Activated CD8-positive, alpha-beta memory T cell treated with anti-CD3 and anti-CD28 coated beads, Interleukin-2, amount 50 U/mL, for 1 hour (primary cell): ENCODE measurements at regions not wholly inside any gene's neighbourhood (a gene's known extent, or its start where the extent isn't known, plus 50 kb on each side); places are given as distances from the start of the nearest gene placed in this dataset.

Experiments
- DNase-seq: peaks from one replicate; pipeline ENCODE4 v3.0.0-alpha.2; 2020; ENCODE audit errors: extremely low read depth

GRCh38 chrX:9147726-9148125 lies 113.8 kb upstream of the FAM9B start:
- no peak for DNase-seq

- no peak for DNase-seq
Measured at GRCh38 chrX:9148615-9149399, 114.9 kb upstream of the FAM9B start.

- no peak for DNase-seq
Measured at GRCh38 chrX:9149501-9150245, 115.7 kb upstream of the FAM9B start.

GRCh38 chrX:9151772-9152307 lies 117.9 kb upstream of the FAM9B start:
- DNase-seq, result no peak

GRCh38 chrX:9153300-9153699 lies 119.4 kb upstream of the FAM9B start:
- DNase-seq, result no peak

- DNase-seq, result no peak
Measured at GRCh38 chrX:9158611-9159010, 124.7 kb upstream of the FAM9B start.

- no peak for DNase-seq
Measured at GRCh38 chrX:9160698-9161329, 126.9 kb upstream of the FAM9B start.

- DNase-seq, result no peak
Measured at GRCh38 chrX:9162698-9163097, 128.8 kb upstream of the FAM9B start.

- DNase-seq, result no peak
Measured at GRCh38 chrX:9163214-9163709, 129.3 kb upstream of the FAM9B start.

GRCh38 chrX:9164086-9164485 lies 130.2 kb upstream of the FAM9B start:
- no peak for DNase-seq

- DNase-seq, result no peak
Measured at GRCh38 chrX:9164533-9165426, 130.9 kb upstream of the FAM9B start.

GRCh38 chrX:9166584-9166944 lies 132.6 kb upstream of the FAM9B start:
- no peak for DNase-seq

- no peak for DNase-seq
Measured at GRCh38 chrX:9171841-9172463, 138.0 kb upstream of the FAM9B start.

- no peak for DNase-seq
Measured at GRCh38 chrX:9172464-9172850, 138.5 kb upstream of the FAM9B start.

- no peak for DNase-seq
Measured at GRCh38 chrX:9180623-9181022, 146.7 kb upstream of the FAM9B start.

- no peak for DNase-seq
Measured at GRCh38 chrX:9182041-9182440, 148.1 kb upstream of the FAM9B start.

GRCh38 chrX:9183481-9183880 lies 149.6 kb upstream of the FAM9B start:
- no peak for DNase-seq

GRCh38 chrX:9184211-9184610 lies 150.3 kb upstream of the FAM9B start:
- no peak for DNase-seq

- DNase-seq, result no peak
Measured at GRCh38 chrX:9188117-9188516, 154.2 kb upstream of the FAM9B start.

- no peak for DNase-seq
Measured at GRCh38 chrX:9189286-9189685, 155.4 kb upstream of the FAM9B start.

- DNase-seq, result no peak
Measured at GRCh38 chrX:9191392-9191791, 157.5 kb upstream of the FAM9B start.
